Astrocyte (in vitro differentiated cells and primary cell): ENCODE measurements at regions not wholly inside any gene's neighbourhood (a gene's known extent, or its start where the extent isn't known, plus 50 kb on each side); places are given as distances from the start of the nearest gene placed in this dataset.
"Not testable (repeated sequence)": the region's sequence is repeated elsewhere in the genome, so short reads cannot be mapped to it uniquely, and the experiment has no call there.

Experiments
- DNase-seq: peaks from one replicate; pipeline ENCODE4 v3.0.0-alpha.2; 2010; ENCODE audit warnings: low read depth
- FAIRE-seq: peaks from 2 replicates; lab custom pipeline; 2011; peaks lifted over from hg19 to GRCh38; lab: Jason Lieb, UNC
- H2AFZ ChIP-seq: 2 replicates; pipeline ENCODE4 v1.6.0; 2012; ENCODE audit warnings: low read depth, low read length, inconsistent platforms
- H3K27ac ChIP-seq: 2 replicates; pipeline ENCODE4 v1.5.1; 2011; ENCODE audit warnings: low read depth, low read length, inconsistent platforms
- H3K27me3 ChIP-seq: 2 replicates; pipeline ENCODE4 v1.6.0; 2011; ENCODE audit warnings: low read length, inconsistent platforms; ENCODE audit not compliant: insufficient read depth
- H3K36me3 ChIP-seq: 2 replicates; pipeline ENCODE4 v1.5.1; 2011; ENCODE audit warnings: low read length, inconsistent platforms; ENCODE audit not compliant: insufficient read depth
- H3K4me1 ChIP-seq: 2 replicates; pipeline ENCODE4 v1.5.1; 2011; ENCODE audit warnings: low read length, inconsistent platforms; ENCODE audit not compliant: insufficient read depth
- H3K4me2 ChIP-seq: 2 replicates; pipeline ENCODE4 v1.6.0; 2012; ENCODE audit warnings: low read length, inconsistent platforms
- H3K4me3 ChIP-seq: 2 replicates; pipeline ENCODE4 v1.5.1; 2011; ENCODE audit warnings: low read depth, mild to moderate bottlenecking, low read length, inconsistent platforms; ENCODE audit not compliant: insufficient read depth
- H3K79me2 ChIP-seq: 2 replicates; pipeline ENCODE4 v1.6.0; 2012; ENCODE audit warnings: mild to moderate bottlenecking, low read length, inconsistent platforms; ENCODE audit not compliant: insufficient read depth
- H3K9ac ChIP-seq: 2 replicates; pipeline ENCODE4 v1.6.0; 2012; ENCODE audit warnings: mild to moderate bottlenecking, low read length, inconsistent platforms
- H3K9me3 ChIP-seq: 2 replicates; pipeline ENCODE4 v1.5.1; 2012; ENCODE audit warnings: low read depth, mild to moderate bottlenecking, low read length, inconsistent platforms; ENCODE audit not compliant: insufficient read depth
- H4K20me1 ChIP-seq: 2 replicates; pipeline ENCODE4 v1.6.0; 2012; ENCODE audit warnings: low read length, inconsistent platforms; ENCODE audit not compliant: insufficient read depth
- H3K27ac Mint-ChIP-seq: one replicate; pipeline ENCODE4 v1.8.0; 2021; ENCODE audit warnings: mild to moderate bottlenecking, mixed read lengths; ENCODE audit not compliant: unreplicated experiment
- H3K27me3 Mint-ChIP-seq: one replicate; pipeline ENCODE4 v1.8.0; 2021; ENCODE audit warnings: low read depth, mixed read lengths; ENCODE audit not compliant: unreplicated experiment
- H3K36me3 Mint-ChIP-seq: one replicate; pipeline ENCODE4 v1.8.0; 2021; ENCODE audit warnings: low read depth, mixed read lengths; ENCODE audit not compliant: unreplicated experiment
- H3K4me1 Mint-ChIP-seq: one replicate; pipeline ENCODE4 v1.8.0; 2021; ENCODE audit warnings: low read depth, mixed read lengths; ENCODE audit not compliant: unreplicated experiment
- H3K4me3 Mint-ChIP-seq: one replicate; pipeline ENCODE4 v1.8.0; 2021; ENCODE audit warnings: mild to moderate bottlenecking, moderate library complexity, mixed read lengths; ENCODE audit not compliant: unreplicated experiment
- H3K9me3 Mint-ChIP-seq: one replicate; pipeline ENCODE4 v1.8.0; 2021; ENCODE audit warnings: mild to moderate bottlenecking, mixed read lengths; ENCODE audit not compliant: unreplicated experiment
- EZH2 ChIP-seq: IDR thresholded peaks from 2 replicates; pipeline ENCODE4 v1.6.1; 2012; ENCODE audit warnings: mild to moderate bottlenecking, low read length, inconsistent platforms; ENCODE audit not compliant: insufficient read depth
- TF ChIP-seq, protein P1 (sequence below): IDR thresholded peaks from 2 replicates; pipeline ENCODE4 v1.5.1; 2011; ENCODE audit warnings: low read depth, mild to moderate bottlenecking, inconsistent platforms, low read length, moderate library complexity; ENCODE audit not compliant: insufficient read depth

DNA sequence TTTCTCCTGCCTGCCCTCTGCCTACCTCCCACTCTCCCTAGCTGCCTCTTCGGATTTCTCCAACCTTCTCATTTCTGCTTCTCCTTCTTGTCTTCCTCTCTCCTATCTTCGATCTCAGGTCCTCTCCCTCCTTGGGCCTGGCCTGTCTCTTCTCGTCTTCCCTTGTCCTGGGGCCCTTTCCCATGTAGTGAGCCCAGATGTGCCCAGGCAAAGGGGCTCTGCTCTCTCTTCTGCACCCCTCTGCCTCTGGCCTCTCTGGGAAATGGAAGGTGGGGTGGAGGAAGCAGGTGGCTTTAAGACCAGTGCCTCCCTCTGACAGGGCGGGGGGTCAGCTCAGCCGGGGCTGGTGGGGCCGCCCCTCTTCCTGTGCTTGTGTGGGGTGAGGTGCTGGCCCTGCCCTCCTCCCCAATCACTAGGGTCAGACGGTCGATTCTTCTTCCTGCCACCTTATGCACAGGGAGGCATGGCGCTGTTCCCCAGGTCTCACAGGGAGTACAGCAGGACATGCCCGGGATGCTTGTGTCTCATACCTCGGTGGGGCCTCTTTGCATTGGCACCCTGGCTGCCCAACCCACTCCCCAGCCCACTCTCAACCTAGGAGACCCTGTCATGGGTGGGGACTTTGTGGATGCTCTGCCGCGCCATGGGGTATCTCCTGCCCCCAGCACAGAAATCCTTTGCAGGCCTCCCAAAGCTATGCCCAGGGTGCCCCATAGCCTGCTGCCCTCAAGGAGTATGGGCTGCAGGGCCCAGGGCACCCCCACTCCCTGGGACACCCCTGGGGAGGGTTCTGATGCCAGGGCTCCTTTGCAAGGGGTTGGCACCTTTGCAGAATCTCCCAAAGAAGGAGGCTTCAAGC lies 213.8 kb upstream of the HAAO start:
- H3K4me1 ChIP-seq, result peaks cover 3% of the 10 kb centered on the region
- no peak overlapping the region for H3K4me2 ChIP-seq
- H3K4me3 ChIP-seq, result no peak overlapping the region
- Mint-ChIP-seq H3K27ac (no peak overlapping the region), H3K9me3 (peaks cover 9% of the 10 kb centered on the region), H3K4me1 (peaks cover 16% of the 10 kb centered on the region), H3K36me3 (peaks cover 2% of the 10 kb centered on the region), H3K4me3 (no peak overlapping the region), H3K27me3 (peaks cover 24% of the 10 kb centered on the region)
- no peaks in the 10 kb centered on the region for H3K79me2 ChIP-seq
- H3K9me3 ChIP-seq, result peaks cover 9% of the 10 kb centered on the region
- FAIRE-seq, result no peak
- DNase-seq, result no peak
- H3K9ac ChIP-seq, result no peak overlapping the region
- H3K27me3 ChIP-seq, result no peaks in the 10 kb centered on the region
- TF ChIP-seq, protein P1, sequence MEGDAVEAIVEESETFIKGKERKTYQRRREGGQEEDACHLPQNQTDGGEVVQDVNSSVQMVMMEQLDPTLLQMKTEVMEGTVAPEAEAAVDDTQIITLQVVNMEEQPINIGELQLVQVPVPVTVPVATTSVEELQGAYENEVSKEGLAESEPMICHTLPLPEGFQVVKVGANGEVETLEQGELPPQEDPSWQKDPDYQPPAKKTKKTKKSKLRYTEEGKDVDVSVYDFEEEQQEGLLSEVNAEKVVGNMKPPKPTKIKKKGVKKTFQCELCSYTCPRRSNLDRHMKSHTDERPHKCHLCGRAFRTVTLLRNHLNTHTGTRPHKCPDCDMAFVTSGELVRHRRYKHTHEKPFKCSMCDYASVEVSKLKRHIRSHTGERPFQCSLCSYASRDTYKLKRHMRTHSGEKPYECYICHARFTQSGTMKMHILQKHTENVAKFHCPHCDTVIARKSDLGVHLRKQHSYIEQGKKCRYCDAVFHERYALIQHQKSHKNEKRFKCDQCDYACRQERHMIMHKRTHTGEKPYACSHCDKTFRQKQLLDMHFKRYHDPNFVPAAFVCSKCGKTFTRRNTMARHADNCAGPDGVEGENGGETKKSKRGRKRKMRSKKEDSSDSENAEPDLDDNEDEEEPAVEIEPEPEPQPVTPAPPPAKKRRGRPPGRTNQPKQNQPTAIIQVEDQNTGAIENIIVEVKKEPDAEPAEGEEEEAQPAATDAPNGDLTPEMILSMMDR, result no peak
- no peak for TF ChIP-seq EZH2
- no peak overlapping the region for H2AFZ ChIP-seq
- no peaks in the 10 kb centered on the region for H3K36me3 ChIP-seq
- H3K27ac ChIP-seq, result no peak overlapping the region
- H4K20me1 ChIP-seq, result no peaks in the 10 kb centered on the region

DNA sequence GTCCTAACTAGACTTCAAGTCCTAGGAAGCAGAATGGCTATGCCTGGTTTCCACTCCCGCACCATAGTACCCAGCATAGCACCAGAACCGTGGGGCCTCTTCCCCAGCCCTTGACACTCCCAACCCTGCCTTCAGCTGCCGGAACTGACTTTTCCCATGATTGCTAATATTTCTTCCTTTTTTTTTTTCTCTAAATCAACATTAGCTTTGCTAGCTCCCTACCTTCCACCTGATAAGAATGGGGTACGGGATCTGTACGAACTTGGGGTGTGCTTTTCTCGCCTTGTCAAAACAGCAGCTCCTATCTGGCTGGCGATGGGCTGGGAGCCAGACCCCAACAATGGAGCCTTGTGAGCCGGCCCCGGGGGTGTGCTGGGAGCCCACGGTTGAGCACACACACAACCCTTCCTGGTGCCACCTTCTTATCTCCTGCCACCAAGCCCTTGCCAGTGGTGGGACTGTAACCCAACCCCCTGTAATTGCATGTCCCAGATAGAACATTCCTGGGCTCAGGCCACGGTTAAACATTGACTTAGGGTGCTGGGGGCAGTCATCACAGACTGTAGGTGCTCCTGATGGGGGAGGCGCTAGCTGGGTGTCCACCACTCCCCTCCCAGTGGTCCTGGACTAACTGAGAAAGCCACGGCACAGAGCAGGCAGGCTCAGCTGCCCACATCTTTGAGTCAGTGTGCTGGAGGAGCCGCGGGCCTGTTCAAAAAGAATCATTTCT lies 213.0 kb upstream of the HAAO start:
- Histone ChIP-seq H3K27me3 (no peaks in the 10 kb centered on the region), H3K9ac (no peak overlapping the region), H3K27ac (no peak overlapping the region), H3K4me1 (peaks cover 3% of the 10 kb centered on the region), H3K4me2 (no peak overlapping the region), H4K20me1 (no peaks in the 10 kb centered on the region), H3K79me2 (no peaks in the 10 kb centered on the region), H2AFZ (no peak overlapping the region), H3K36me3 (no peaks in the 10 kb centered on the region), H3K4me3 (no peak overlapping the region), H3K9me3 (peaks cover 9% of the 10 kb centered on the region)
- TF ChIP-seq, protein P1, result no peak
- TF ChIP-seq EZH2, result no peak
- H3K4me3 Mint-ChIP-seq, result no peak overlapping the region
- H3K36me3 Mint-ChIP-seq, result peaks cover 2% of the 10 kb centered on the region
- DNase-seq (no peak), FAIRE-seq (no peak)
- H3K27me3 Mint-ChIP-seq, result peaks cover 24% of the 10 kb centered on the region
- H3K4me1 Mint-ChIP-seq, result peaks cover 10% of the 10 kb centered on the region
- peaks cover 9% of the 10 kb centered on the region for H3K9me3 Mint-ChIP-seq
- no peak overlapping the region for H3K27ac Mint-ChIP-seq

DNA sequence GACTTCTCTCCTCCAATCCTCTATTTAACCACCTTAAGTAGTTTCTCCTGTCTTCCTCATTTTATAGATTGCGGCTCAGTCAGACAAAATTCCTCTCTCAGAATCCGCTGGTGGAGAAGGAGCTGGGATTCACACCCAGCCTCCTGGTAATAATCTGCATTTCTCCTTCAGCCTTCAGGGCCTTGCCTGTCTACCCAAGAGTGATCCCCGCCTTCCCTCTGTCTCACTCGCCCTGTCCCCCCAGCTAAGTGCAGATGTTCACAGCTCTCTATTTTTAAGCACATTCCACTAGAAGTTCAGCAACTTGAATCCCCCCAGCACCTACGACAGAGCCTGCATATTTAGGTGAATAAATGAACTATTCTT lies 212.5 kb upstream of the HAAO start:
- Histone ChIP-seq H3K27ac (no peak overlapping the region), H3K4me1 (peaks cover 3% of the 10 kb centered on the region), H3K9me3 (peaks cover 9% of the 10 kb centered on the region), H2AFZ (no peak overlapping the region), H3K36me3 (no peaks in the 10 kb centered on the region), H4K20me1 (no peaks in the 10 kb centered on the region), H3K79me2 (no peaks in the 10 kb centered on the region), H3K9ac (no peak overlapping the region), H3K27me3 (no peaks in the 10 kb centered on the region), H3K4me2 (no peak overlapping the region), H3K4me3 (no peak overlapping the region)
- H3K36me3 Mint-ChIP-seq, result peaks cover 2% of the 10 kb centered on the region
- H3K27me3 Mint-ChIP-seq, result peaks cover 24% of the 10 kb centered on the region
- DNase-seq (no peak), FAIRE-seq (no peak)
- no peak overlapping the region for H3K27ac Mint-ChIP-seq
- no peak overlapping the region for H3K4me3 Mint-ChIP-seq
- peaks cover 7% of the 10 kb centered on the region for H3K4me1 Mint-ChIP-seq
- peaks cover 9% of the 10 kb centered on the region for H3K9me3 Mint-ChIP-seq
- TF ChIP-seq EZH2, result no peak
- TF ChIP-seq, protein P1, result no peak

DNA sequence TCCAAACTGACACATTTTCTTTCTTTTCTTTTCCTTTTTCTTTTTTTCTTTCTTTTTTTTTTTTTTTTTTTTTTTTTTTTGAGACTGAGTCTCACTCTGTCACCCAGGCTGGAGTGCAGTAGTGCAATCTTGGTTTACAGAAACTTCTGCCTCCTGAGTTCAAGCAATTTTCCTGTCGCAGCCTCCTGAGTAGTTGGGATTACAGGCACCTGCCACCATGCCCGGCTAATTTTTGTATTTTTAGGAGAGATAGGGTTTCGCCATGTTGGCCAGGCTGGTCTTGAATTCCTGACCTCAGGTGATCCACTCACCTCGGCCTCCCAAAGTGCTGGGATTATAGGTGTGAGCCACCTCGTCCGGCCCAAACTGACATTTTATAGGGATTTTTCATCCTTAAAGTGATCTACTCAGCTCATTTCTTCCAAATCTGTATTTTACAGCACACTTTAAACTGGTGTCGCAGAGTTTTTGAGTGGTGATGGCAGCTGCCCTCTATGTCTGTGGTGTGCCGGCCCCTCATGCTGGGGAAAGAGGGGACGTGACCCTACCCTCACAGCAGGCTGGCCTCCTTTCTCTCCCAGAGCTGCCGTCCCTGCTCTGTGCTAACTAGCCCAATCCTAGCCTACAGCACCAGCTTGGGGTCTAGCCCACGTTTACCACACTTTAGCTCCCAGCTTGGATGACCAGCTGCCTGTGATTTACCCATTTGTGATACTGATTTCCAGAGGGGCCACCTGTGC lies 211.9 kb upstream of the HAAO start:
- H3K4me3 ChIP-seq, H3K27ac ChIP-seq, H3K4me1 Mint-ChIP-seq, H3K9me3 Mint-ChIP-seq, H3K4me1 ChIP-seq, H3K27ac Mint-ChIP-seq, H3K79me2 ChIP-seq, H3K27me3 ChIP-seq, H3K36me3 Mint-ChIP-seq, H3K4me3 Mint-ChIP-seq, H3K9me3 ChIP-seq, H3K9ac ChIP-seq, H3K36me3 ChIP-seq, DNase-seq, FAIRE-seq, H4K20me1 ChIP-seq, H3K4me2 ChIP-seq, H2AFZ ChIP-seq: not testable (repeated sequence)
- peaks cover 20% of the 10 kb centered on the region for H3K27me3 Mint-ChIP-seq
